GM21737 (cell line): ENCODE measurements at regions not wholly inside any gene's neighbourhood (a gene's known extent, or its start where the extent isn't known, plus 50 kb on each side); places are given as distances from the start of the nearest gene placed in this dataset.

ENCODE experiments used
- ATAC-seq: cut with Tn5 transposase; IDR thresholded peaks from one replicate; pipeline ENCODE4 v1.9.1; 2021; ENCODE audit warnings: mild to moderate bottlenecking, moderate library complexity; ENCODE audit not compliant: unreplicated experiment

DNA sequence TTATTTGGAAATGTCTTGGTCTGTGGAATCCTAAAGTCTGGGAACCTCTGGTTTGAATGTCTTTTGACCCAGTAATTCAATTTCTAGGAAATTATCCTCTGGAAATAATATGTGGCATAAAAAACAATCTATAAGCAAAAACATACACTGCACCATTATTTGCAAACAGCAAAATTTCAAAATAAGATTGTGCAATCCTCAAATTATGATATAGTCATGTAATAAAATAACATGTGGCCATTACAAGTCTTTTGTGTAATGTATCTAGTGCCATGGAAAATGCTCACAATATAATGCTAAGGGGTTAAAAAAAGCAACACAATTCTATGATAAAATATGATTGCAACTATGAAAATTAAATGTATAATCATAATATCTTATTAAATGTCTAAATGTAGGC, 312.9 kb upstream of the RUNX1 start:
- no peak for ATAC-seq

DNA sequence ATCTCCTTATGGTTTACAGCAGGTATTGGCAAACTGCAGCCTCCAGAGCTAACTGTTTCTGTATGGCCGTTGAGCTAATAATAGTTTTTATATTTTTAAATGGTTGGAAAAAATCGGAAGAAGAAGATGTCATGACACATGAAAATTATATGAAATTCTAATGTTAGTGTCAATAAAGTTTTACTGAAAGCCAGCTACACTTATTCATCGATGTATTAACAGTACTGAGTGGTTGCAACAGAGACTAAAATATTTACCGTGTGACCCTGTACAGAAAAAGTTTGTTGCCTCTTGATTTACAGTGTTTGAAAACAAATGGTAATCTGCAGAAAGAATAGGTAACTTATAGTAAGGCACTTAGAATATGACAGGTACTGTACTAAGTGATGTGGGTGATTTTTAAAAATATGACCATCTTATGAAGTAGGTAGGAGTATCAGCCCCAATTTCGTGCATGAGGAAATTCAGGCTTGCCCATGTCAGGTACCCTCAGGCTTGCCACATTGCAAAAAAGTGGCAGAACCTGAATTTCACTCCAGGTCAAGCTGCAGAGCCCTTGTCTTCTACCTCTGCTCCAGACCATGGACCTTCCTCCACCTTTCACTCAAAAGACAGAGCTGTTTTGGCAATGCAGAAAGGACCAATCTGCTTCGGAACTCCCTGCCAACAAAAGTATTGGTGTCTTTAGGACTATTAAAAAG, 311.9 kb upstream of the RUNX1 start:
- ATAC-seq = no peak

DNA sequence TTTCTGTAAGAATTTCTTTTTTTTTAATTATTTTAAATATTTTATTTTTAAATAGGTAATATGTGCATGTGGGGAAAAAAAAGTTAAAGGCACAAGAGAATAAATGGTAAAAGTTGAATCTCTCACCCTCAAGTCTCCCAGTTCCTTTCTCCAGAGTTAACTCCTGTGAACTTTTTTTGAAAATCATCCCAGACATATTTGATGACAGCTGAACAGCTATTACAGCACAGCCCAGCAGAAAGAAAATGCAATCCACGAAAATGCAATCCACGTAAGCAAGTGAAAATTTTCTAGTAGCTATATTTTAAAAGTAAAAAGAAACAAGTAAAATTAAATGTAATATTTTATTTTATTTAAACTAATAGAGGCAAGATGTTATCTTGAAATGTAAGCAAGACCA, 310.0 kb upstream of the RUNX1 start:
- no peak for ATAC-seq

DNA sequence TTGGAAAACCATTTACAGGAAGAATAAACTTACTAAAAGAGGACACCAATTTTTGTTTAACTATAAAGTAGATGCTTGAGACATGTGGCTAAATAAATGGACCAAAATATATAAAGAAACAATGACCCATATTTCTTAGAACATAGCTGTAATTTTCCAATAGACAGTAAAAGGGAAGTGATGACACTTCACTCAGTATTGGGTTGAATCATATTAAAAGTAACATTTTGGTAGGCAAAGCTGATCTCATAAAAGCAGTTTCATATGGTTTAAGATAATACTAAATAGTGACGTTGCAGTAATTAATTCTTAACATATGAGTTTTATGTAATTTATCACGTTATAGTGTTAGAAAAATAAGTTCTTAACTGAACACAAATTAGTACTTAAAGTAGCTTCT, 308.9 kb upstream of the RUNX1 start:
- ATAC-seq = no peak

DNA sequence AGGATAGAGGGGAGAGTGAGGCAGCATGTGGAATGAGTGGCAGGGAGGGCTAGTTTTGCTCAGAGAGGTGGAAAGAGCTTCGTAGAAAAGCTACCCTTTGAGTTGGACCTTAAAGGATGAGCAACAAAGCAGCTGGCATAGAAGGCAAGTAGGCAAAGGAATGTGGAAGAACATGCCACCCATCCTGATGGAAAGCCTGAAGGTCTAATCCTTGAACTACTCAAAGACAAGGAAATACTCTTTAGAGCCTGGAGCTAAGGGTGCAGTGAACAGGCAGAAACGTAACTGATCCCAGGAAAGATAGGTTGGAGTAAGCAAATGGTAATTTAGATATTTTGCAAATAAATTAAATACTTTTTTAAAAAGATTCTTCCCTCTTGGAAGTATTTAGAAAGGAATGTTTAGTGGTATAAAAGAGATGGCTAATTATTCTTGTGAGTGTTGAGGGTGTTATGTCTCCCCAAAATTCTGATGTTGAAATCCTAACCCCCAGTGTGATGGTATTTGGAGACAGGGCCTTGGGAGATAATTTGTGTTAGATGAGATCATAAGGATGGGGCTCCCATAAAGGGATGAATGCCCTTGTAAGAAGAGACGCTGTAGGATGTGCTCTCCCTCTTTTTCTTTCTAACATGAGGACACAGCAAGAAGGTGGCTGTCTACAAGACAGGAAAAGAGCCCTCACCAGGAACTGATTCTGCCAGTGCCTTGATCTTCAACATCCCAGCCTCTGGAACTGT, 308.1 kb upstream of the RUNX1 start:
- ATAC-seq = no peak

DNA sequence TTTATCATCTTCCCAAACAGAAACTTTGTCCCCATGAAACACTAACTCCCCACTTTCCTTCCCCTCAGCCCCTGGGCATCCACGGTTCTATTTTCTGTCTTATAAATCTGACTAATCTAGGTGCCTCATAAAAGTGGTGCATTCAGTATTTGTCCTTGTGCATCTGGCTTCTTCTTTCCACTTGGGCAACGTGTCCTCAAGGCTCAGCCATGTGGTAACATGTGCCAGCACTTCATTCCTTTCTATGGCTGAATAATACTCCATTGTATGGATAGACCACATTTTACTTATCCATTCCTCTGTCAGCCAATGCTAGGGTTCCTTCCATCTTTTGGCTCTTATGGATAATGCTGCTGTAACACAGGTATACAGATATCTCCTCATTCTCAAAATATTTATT, 305.0 kb upstream of the RUNX1 start:
- ATAC-seq = no peak

DNA sequence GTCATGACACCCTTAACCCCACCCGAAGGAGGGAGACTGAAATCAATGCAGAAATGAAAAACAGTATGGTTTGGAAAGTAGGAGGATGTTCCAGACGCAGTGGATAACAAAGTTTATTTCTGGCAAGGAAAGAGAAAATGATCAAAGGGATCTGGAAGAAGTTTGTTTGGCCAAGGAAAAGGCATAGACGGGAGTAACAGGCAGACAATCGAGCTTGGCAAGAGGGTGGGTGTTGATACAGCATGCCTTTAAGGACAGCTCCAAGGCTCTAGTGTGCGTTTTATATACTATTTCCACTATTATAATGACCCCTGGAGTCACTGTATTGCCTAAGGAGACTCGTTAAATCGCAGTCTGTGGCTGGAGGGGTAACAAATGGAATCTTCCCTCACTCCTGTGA, 303.7 kb upstream of the RUNX1 start:
- ATAC-seq = no peak

DNA sequence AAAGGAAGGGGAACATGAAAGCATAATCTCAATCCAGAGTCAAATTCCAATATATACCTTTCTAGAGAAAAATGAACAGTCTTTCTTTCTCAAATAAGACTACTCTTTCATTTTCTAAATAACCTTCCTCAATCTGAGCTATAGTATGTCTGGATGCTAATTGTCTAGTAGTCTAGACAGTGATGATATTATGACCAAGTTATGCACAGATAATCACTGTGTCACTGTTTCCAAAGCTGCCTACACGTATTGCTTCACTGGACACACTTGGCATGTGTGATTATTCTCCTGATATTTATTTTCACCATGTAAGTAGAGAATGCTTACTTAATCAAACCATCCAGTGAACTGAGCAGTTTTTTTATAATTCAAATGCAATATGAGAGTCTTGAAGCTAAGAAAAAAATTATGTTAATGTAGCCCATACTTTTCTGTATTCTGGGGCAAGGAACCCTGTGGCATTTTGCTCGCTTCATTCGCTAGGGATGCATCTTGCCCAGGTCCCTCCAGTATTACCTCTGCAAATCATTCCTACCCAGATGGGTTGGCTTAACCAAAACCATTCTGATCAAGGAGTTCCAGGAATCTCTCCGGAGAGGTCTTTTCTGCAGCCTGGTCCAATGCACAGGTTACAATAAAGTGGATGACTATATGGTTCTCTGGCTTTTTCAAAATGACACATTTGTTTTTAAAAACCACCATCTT, 303.1 kb upstream of the RUNX1 start:
- no peak for ATAC-seq

DNA sequence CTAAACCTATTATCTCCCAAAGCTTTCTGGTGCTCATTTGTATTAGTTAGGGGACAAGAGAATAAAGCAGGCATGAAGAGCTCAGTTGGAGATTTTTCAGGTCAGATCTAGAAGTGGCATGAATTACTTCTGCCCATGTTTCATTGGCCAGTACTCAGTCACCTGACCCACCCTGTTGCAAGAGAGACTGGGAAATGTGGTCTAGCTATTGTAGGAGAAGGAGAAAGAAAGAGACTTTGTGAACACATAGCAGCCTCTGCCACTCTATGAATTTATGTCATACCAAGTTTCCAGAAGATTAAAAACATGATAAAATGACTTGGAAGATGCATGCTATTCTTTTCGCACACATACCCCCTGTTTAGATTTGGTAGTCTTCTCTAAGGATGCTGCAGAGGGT, 302.3 kb upstream of the RUNX1 start:
- no peak for ATAC-seq

DNA sequence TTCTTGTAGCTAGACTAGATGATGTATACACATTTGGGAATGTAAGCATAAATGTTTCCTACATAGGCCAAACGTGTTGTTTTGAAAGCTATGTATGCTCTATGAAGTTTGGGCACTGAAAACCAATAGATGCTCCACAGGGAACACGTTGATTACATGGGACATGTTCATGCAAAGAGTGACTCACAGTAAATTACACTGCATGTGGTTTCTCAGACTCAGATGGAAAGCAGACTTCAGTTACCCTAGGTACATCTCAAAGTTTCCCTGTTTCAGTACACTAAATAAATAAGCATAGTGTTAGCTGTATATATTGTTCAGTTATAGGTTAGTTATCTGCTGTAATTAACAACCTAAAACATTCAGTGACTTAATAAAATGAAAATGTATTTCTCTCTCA, 301.9 kb upstream of the RUNX1 start:
- no peak for ATAC-seq

DNA sequence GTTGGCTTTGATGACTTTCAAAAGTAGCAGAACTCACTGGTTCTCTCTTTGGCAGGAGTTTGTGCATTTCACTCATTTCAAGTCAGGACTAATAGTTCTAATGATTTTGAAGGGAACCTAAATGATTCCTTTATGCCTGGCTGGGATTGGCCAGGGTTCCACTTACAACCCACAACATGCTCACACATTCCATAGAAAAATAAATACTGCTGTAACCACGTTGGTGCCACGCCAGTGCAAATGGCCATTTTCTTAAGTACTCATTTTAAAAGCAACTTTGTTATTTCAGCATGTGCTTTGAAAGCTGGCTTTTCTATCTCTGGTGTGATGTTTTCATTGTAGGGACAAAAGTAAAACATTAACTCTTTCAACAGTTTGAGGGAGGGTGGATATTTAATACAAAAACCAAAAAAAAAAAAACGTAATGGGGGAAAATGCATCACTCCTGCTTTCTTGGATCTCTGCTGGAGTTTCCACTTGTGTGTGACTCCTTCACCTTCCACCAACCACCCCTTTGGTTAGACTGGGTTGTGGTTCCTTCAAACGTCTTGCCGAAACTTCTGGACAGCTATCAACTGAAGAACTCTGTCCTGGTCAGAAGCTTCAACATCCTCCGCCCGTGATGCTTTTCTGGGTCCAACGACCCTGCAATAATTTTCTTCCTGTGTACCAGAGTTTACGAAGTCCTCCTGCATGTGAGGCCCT, 300.4 kb upstream of the RUNX1 start:
- no peak for ATAC-seq

DNA sequence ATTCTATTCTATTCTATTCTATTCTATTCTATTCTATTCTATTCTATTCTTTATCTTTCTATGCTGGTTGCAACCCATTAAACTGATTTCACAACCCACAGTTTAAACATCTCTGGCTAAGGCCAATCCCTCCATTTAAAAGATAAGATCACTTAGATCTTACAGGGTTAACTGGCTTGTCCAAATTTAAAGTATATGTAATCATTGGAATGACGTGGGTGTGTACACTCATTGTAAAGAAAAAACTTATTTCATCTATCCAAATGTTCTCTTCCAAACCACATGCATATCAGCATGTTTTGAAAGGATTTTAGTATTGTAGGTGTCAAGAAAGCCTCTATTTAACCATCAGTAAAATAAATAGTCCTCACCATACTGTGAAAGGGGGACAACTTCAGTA, 299.6 kb upstream of the RUNX1 start:
- ATAC-seq = no peak

DNA sequence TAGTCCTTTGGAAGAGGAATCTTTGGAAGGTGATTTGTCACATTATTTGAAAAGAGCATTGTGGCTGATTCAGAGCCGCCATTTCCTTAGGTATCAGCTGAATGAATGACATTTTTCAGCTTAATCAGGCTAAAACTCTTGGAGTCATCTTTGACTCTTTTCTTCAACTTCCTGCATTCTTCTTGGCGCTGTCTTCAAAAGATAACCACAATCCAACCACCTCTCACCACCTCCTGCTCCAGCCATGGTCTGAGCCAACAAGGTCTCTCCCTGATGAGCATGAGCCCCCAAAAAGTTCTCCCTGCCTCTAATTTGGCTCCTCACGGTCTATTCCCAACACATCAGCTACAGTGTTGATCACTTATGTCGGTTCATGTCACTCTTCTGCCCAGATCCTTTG, 297.6 kb upstream of the RUNX1 start:
- no peak for ATAC-seq

DNA sequence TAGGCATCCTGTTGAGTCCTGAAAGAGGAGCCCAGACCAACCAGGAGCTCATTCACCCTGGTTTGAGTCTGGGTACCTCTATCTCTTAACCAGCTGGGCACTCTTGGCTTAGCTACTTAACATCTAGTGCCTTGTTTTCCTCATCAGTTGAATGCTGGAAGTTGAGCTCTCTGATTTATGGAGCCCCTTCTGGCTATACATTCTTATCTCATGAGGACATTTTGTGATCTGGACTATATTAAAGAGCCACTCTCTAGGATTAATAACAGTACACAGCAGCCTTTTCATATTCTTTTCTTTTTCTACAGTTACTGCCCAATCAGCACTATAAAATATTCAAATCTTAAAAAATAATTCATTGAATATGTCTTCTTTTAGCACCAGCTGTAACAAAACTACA, 296.9 kb upstream of the RUNX1 start:
- ATAC-seq = no peak

DNA sequence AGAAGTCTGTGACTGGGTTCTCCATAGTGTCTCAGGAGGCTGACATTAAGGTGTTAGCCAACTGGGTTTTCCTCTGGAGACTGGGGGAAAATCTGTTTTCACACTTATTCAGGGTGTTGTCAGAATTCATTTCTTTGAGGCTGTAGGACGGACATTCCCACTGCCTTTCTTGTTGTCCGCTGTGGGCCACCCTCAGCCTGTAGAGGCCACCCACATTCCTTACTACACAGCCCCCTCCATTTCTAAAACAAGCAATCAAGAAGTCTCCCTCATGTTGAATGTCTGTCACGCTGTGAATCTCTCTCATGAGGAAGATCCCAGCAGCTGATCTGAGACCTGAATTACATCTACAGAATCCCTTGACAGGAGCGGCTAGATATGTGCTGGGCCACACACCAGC, 295.5 kb upstream of the RUNX1 start:
- ATAC-seq = no peak

DNA sequence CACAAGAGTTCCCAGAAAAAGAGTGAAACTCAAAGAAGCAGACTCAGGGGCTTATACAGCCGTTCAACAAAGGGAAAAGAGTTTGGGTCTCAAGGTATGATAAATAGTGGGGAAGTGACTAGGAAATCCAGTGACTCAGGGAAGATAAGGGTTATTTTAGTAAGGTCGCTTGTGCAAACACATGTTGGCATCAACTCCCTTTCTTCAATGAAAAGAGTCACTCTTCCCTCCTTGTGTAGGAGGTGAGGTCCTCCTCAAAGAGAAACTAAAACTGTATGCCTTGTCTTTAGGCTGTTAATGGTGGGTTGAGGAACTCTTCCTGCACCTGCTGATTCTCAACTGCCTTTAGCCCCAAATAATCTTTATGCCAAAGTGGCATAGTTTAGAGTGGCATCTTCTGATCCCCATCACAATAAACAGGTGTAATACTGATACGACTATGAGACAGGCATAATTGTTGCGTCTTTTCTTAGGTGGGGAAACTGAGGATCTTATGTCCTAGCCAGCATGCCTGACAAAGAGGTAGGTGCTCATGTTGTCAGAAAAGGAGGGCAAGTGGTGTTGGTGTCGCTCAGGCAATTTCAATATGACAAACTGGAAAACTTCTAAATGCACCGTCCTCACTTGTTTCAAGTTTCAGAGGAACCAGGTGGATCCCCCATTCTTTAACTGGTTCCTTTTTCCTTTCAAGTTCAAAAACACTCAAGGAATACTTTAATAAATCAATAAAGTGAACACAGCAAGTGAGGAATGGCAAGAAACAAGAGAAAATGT, 294.1 kb upstream of the RUNX1 start:
- no peak for ATAC-seq

DNA sequence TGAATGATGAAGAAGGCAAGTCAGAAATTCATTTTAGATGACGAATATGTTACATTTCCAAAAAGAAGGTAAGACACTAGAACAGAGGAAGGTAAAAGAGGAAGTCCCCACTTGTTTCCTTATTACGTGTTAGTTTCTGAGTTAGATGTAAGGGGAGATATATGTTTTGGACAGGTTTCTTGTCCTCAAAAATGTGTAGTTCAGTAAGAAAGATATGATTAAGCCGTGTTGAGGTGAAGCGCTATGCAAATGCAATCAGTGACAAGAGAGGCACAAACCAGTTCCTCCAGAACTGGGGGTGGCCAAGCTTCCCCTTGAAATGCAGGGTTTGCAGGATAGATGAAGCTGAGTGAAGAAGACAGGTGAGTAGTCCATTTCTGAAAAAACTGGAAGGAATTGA, 293.3 kb upstream of the RUNX1 start:
- no peak for ATAC-seq

DNA sequence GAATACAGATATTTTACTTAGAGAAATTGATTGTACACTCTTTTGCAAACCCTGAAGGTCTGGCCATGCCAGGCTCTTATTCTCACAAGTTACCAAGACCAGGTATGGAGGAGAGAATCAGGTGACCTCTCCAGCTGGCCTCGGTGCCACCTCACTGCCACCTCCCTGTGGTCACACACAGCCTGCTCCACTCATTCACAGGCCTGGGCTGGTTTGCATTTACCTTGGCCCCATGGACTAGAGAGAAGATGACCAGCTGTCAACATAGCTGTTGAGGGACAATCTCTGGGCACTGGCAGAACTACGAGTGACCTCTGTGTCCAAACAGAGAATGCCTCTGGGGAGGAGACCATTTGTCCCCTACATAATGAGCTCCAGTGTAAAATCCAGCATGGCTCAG, 291.2 kb upstream of the RUNX1 start:
- no peak for ATAC-seq

DNA sequence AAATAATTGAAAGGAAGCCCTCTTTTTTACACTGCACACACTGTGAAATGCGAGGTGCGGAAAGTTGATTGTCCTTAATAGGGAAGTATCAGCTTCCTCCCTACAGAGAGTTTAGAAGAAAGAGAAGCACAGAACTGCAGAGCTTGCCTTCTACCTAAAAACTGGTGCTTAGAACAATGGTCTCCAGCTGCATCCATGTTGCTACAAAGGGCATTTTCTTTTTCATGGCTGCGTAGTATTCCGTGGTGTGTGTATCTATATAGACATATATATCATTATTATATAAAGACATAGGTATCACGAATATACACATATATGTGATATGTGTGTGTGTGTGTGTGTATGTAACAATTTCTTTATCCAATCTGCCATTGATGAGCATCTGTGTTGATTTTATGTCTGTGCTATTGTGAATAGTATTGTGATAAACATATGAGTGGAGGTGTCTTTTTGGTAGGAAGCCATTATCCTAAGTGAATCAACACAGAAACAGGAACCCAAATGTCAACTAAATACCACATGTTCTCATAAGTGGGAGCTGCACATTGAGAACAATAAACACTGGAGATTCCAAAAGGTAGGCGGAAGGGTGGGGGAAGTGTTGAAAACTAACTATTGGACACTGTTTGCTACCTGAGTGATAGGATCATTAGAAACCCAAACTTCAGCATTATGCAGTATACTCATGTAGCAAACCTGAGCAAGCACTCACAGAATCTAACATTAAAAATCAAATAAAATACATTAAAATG, 290.0 kb upstream of the RUNX1 start:
- no peak for ATAC-seq

DNA sequence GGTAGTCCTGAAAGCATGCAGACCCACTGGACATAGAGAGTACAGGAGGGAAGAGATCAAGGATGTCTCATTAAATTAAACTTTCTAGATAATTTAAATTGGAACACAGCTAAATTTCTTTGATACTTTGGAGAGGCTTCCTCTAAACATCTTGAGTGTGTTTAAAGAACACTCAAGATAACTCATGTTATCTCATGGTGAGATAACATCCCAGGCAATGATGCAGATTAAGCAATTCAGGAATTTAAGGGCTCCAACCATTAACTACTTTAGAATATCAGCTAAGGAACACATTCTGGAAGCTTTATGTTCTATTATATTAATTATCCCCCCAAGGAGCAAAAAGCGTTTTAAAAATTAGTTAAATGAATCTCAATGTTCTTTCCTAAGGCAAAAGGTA, 289.2 kb upstream of the RUNX1 start:
- no peak for ATAC-seq
